GM18868 (cell line): ENCODE measurements at regions not wholly inside any gene's neighbourhood (a gene's known extent, or its start where the extent isn't known, plus 50 kb on each side); places are given as distances from the start of the nearest gene placed in this dataset.
"Not testable (repeated sequence)": the region's sequence is repeated elsewhere in the genome, so short reads cannot be mapped to it uniquely, and the experiment has no call there.

ENCODE experiments used
- ATAC-seq: cut with Tn5 transposase; IDR thresholded peaks from one replicate; pipeline ENCODE4 v1.9.1; 2021; ENCODE audit warnings: mild to moderate bottlenecking, moderate library complexity; ENCODE audit not compliant: unreplicated experiment

GRCh38 chr15:96974761-96975160, 644.3 kb downstream of the NR2F2 start:
- ATAC-seq, result no peak

DNA sequence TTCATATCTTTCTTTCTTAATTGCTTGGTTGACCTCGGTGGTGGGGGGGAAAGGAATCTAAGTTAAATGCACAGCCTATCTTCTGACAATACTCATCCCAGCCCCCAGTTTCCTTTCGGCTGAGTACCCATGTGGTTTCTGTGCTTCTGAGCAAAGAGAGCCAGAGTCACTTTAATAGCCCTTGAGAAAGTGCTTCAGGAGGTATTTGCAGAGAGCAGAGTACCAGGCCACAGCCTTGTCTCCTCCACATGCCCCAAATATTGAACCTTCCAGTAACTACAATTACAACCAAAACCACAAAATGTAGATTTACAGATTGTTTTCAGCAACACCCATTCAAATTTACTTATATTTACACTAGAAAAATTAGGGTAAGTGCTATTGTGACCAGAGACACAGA, 647.4 kb downstream of the NR2F2 start:
- no peak for ATAC-seq

GRCh38 chr15:96978937-96979473, 648.5 kb downstream of the NR2F2 start:
- no peak for ATAC-seq

GRCh38 chr15:96984121-96984671, 653.7 kb downstream of the NR2F2 start:
- ATAC-seq, result not testable (repeated sequence)

DNA sequence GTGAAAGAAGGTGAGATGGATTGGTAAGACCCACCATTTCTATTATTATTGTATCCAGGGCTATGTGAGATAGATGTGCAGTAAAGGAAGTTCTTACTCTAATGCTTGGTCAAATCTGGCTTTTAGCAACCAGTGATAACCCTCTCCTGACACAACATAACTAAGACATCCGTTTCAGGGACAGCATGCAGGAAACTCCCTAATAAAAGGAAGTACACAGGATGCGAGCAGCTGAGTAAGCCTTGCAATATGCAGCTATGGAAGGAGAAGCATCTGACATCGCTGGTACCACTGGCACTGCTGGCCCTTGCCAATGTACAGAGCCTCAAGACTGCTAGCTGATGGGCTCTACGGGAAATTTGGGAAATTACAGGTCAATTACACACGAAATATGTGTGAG, 662.3 kb downstream of the NR2F2 start:
- ATAC-seq, result no peak

GRCh38 chr15:96997538-96997937, 667.0 kb downstream of the NR2F2 start:
- no peak for ATAC-seq

DNA sequence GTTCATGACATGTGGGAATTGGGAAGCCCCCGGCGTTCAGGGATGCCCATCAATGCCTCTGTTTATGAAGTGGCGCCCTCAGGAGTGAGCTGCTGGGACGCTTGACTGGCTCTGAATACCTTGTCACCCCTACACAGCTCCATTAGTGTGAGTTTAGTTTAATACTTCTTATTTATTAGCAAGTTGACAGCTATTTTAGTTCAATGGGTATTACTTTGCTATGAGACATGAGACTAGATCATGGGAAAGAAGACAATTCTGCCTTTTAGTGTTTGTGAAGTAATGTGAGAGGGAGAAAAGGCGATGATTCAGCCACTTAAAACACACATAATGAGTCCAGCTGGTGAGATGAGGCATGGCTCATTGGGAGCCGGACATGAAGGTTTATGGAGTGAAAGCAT, 678.5 kb downstream of the NR2F2 start:
- no peak for ATAC-seq

DNA sequence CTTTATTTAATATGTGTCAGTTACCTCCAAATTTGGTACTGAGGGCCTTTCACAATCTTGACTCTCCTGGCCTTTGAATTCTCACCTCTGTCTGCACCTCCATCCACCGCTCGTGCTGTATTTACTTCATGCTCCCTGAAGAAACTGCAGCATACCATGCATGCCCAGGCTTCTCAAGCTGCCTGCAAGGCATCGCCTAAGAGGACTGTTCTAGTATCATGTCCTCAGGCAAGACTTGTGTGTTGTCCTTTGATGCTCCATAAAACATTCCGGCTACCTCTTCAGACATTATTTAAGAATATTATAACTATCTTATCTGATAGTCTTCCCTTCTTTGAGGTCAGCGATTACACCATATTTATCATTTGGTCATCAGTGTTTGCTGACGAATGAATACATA, 682.5 kb downstream of the NR2F2 start:
- no peak for ATAC-seq

- no peak for ATAC-seq
Observed at GRCh38 chr15:97013491-97013890, 683.0 kb downstream of the NR2F2 start.

DNA sequence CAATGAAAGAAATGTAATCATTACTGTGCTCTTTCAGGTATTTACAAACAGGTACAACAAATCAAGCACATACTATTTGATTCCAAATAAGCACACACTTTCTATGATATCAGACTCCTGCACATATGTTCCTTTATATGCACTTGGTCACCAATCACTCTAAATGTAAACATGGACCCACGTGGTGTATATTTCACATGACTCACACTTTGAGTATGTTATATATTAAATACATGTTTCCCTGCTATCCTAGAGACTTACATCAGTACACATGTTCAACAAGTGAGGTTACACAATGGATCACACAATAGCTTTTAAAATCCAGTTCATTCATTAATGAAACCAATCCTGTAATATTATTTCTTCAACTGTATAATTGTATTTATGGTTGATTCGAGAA, 683.5 kb downstream of the NR2F2 start:
- no peak for ATAC-seq

- ATAC-seq, result peak; percentile 63
Observed at GRCh38 chr15:97023488-97023844, 693.0 kb downstream of the NR2F2 start.

DNA sequence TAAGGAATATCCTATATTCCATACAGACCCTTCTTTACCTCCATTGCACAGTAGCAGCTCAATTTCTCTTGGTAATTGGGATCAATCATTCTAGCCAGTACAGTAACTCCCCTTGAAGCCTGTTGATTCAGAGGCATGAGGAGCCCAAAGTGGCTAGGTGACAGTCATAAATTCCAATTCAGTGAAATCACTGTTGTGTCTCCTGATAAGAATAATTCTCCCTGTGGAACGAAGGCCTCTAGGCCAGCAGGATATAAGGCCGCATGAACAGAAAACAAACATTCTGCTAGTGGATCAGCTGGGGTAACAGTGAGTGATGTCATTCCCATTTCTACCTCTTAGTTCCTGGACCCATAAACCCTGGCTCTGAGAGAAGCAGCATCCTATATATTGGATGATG, 696.3 kb downstream of the NR2F2 start:
- no peak for ATAC-seq

- no peak for ATAC-seq
Observed at GRCh38 chr15:97027772-97028171, 697.3 kb downstream of the NR2F2 start.

DNA sequence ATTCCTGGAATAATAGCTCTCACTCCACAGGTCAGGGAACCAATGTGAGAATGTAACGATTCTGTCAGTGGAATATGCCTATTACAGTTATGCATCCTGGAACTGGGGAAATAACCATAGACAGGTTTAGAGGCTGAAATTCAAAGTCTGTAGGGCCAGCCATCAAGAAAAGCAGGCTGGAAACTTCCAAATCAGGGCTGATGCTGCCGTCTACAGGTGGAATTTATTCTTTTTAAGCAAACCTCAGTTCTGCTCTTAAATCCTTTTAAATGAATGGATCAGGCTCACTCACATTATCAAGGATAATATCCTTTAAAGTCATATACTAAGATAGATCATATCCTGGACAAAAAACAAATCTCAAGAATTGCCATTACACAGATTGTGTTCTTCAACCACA, 699.8 kb downstream of the NR2F2 start:
- no peak for ATAC-seq

DNA sequence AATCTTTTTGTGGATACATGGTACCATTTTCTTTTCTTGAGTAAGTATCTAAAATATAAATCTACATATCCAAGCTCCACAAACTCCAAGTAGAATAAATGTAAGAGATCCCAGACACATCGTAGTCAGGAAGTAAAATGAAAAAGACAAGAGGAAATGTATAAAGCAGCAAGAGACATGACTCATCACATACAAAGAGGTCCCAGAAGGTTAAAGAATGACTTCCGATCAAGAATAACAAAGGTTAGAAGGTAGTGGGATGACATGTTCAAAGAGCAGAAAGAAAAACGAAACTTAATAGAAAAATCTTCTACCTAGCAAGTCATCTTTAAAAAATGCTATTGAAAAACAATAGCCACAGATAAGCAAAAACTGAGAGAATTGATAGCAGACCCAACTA, 705.8 kb downstream of the NR2F2 start:
- no peak for ATAC-seq

DNA sequence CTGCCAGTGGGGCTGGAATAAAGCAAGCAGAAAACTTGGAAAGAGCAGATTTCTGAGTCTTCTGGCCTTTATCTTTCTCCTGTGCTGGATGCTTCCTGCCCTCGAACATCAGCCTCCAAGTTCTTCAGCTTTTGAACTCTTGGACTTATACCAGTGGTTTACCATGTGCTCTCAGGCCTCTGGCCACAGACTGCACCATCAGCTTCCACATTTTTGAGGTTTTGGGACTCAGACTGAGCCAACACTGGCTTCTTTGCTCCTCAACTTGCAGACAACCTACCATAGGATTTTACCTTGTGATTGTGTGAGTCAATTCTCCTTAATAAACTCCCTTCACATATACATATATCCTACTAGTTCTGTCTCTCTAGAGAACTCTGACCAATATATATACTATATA, 706.6 kb downstream of the NR2F2 start:
- ATAC-seq, result no peak

GRCh38 chr15:97045666-97046421, 715.3 kb downstream of the NR2F2 start:
- no peak for ATAC-seq

DNA sequence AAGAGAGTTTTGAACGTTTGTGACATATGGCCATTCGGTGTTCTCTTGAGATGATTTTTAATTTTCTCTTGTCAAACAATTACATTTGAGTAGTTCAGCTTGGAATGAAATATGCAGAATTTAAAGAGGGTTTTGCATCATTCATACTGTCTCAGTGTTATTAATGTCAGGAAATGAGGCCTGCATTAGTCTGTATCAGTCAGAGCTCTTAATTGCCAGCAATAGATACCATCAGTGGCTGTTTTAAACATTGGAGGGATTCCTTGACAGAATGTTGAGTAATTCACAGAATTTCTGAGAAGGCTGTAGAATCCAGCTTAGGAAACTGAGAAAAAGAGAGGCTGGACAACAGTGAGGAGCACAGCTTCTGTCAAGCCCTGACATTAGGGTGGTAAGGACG, 722.0 kb downstream of the NR2F2 start:
- no peak for ATAC-seq

- ATAC-seq, result no peak
Observed at GRCh38 chr15:97053635-97054034, 723.1 kb downstream of the NR2F2 start.

DNA sequence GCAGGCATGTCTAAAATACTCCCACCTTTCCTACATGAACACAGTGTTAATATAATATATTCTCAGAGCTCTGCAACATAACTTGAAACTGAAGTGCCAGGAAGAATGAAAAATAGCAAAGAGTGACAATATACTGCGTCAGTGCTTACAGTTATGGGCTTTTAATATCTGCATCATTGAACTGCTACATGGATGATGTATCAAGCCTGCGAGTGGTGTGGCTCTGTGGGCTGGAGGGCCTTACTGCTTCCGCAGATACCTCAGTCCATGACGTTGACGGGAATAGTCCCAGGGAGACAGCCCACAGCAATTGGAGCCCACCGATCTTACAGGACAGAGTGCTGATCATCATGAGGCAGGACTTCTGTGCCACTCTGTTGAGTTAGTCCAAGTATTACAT, 727.0 kb downstream of the NR2F2 start:
- ATAC-seq, result no peak

DNA sequence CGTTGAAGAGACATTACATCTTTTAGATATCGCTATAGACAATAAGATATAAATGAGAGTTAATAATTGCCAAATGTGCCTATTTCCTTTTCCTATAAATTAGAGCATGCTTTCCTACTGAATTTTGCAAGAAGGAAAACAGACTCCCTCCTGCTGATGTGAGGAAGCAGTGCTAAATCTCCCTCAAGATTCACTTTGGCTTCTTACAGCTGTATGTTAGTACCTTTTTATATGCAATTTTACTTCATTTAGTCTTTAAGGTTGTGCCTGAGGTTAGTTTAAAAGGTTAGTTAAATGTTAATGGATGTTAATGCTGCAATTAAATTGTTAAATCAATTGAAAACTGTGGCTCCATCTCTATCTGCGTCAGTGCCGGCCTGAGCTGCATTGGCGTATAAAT, 728.8 kb downstream of the NR2F2 start:
- no peak for ATAC-seq

GRCh38 chr15:97061392-97061791, 730.9 kb downstream of the NR2F2 start:
- ATAC-seq, result no peak

DNA sequence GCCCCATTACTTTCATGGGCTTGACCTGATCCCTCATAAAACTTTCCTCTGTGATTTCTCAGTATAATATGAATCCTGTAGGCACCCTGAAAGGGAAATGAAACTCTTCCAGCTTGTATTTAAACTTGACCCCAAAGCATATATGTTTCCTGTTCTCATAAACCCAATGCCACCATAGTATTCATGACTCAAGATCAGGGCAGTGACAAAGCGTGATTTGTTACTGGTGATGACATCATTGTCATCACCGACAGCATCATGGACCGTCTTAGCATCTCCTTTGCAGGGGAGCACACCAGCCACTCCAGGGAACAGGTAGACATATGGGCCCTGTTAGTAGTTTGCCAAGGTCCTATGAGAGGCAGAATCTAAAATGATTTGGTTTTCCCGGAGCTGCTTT, 741.2 kb downstream of the NR2F2 start:
- no peak for ATAC-seq
